Liver (tissue), 8 donors: ENCODE measurements at regions not wholly inside any gene's neighbourhood (a gene's known extent, or its start where the extent isn't known, plus 50 kb on each side); places are given as distances from the start of the nearest gene placed in this dataset.

ENCODE experiments used
- DNase-seq: peaks from one replicate; pipeline ENCODE4 v3.0.0-alpha.2; 2017; ENCODE audit warnings: low spot score
- H3K27ac ChIP-seq, 2 donors: one replicate each; pipeline ENCODE4 v1.7.0; 2013; ENCODE audit warnings: inconsistent platforms in 2 of 2, low read length in 2 of 2, control low read depth in 1 of 2, low read depth in 1 of 2, mild to moderate bottlenecking in 1 of 2
- H3K27me3 ChIP-seq, 4 donors: one replicate each; pipeline versions ENCODE4 v1.6.1 to v1.7.0; 2013; ENCODE audit warnings: low read length in 3 of 4, inconsistent platforms in 1 of 4, mild to moderate bottlenecking in 1 of 4, moderate library complexity in 1 of 4; ENCODE audit not compliant: control insufficient read depth in 4 of 4, insufficient read depth in 4 of 4
- H3K36me3 ChIP-seq, 4 donors: one replicate each; pipeline versions ENCODE4 v1.6.1 to v1.7.0; 2013; ENCODE audit warnings: low read length in 3 of 4, mild to moderate bottlenecking in 3 of 4, low read depth in 1 of 4, moderate library complexity in 1 of 4; ENCODE audit not compliant: control insufficient read depth in 4 of 4, insufficient read depth in 3 of 4
- H3K4me1 ChIP-seq, 4 donors: one replicate each; pipeline versions ENCODE4 v1.6.1 to v1.7.0; 2013; ENCODE audit warnings: low read length in 3 of 4, mild to moderate bottlenecking in 3 of 4, moderate library complexity in 1 of 4; ENCODE audit not compliant: control insufficient read depth in 4 of 4, insufficient read depth in 4 of 4
- H3K4me3 ChIP-seq, 3 donors: one replicate each; pipeline versions ENCODE4 v1.6.1 to v1.7.0; 2013; ENCODE audit warnings: low read length in 3 of 3, control low read depth in 1 of 3, low read depth in 1 of 3, mild to moderate bottlenecking in 1 of 3
- H3K9ac ChIP-seq, 2 donors: one replicate each; pipeline ENCODE4 v1.7.0; 2013; ENCODE audit warnings: low read length in 2 of 2, mild to moderate bottlenecking in 2 of 2, moderate library complexity in 2 of 2, control low read depth in 1 of 2, low read depth in 1 of 2
- H3K9me3 ChIP-seq, 4 donors: one replicate each; pipeline versions ENCODE4 v1.6.1 to v1.7.0; 2013; ENCODE audit warnings: low read length in 3 of 4; ENCODE audit not compliant: control insufficient read depth in 4 of 4
- EGR1 ChIP-seq, 2 donors: IDR thresholded peaks; 2 replicates each; pipeline ENCODE4 v1.6.1; 2016 to 2018; ENCODE audit warnings: antibody characterized with exemption in 2 of 2, low read depth in 2 of 2
- FOXA1 ChIP-seq: IDR thresholded peaks from 2 replicates; pipeline ENCODE4 v1.6.1; 2016; ENCODE audit warnings: antibody characterized with exemption
- FOXA2 ChIP-seq: IDR thresholded peaks from 2 replicates; pipeline ENCODE4 v1.6.1; 2016; ENCODE audit warnings: antibody characterized with exemption
- GABPA ChIP-seq, 2 donors: IDR thresholded peaks in 1 of 2; conservative IDR thresholded peaks in 1 of 2; 2 replicates each; pipeline ENCODE4 v1.6.1; 2016; ENCODE audit warnings: antibody characterized with exemption in 2 of 2, mild to moderate bottlenecking in 1 of 2, moderate library complexity in 1 of 2
- HNF4A ChIP-seq, 2 donors: conservative IDR thresholded peaks; 2 replicates each; pipeline ENCODE4 v1.6.1; 2016; ENCODE audit warnings: antibody characterized with exemption in 2 of 2, mild to moderate bottlenecking in 2 of 2
- HNF4G ChIP-seq: IDR thresholded peaks from 2 replicates; pipeline ENCODE4 v1.6.1; 2016; ENCODE audit warnings: antibody characterized with exemption
- JUND ChIP-seq, 2 donors: IDR thresholded peaks; 2 replicates each; pipeline ENCODE4 v1.6.1; 2016; ENCODE audit warnings: antibody characterized with exemption in 2 of 2
- NR2F2 ChIP-seq: IDR thresholded peaks from 2 replicates; pipeline ENCODE4 v1.6.1; 2016; ENCODE audit warnings: antibody characterized with exemption
- RAD21 ChIP-seq, 2 donors: IDR thresholded peaks; 2 replicates each; pipeline ENCODE4 v1.6.1; 2016; ENCODE audit warnings: antibody characterized with exemption in 2 of 2, mild to moderate bottlenecking in 2 of 2
- RXRA ChIP-seq, 2 donors: IDR thresholded peaks; 2 replicates each; pipeline ENCODE4 v1.6.1; 2017 to 2018; ENCODE audit warnings: antibody characterized with exemption in 2 of 2, mild to moderate bottlenecking in 1 of 2
- SP1 ChIP-seq: IDR thresholded peaks from 2 replicates; pipeline ENCODE4 v1.6.1; 2018; ENCODE audit warnings: antibody characterized with exemption, mild to moderate bottlenecking
- TAF1 ChIP-seq: conservative IDR thresholded peaks from 2 replicates; pipeline ENCODE4 v1.6.1; 2016; ENCODE audit warnings: antibody characterized with exemption, mild to moderate bottlenecking
- YY1 ChIP-seq: IDR thresholded peaks from 2 replicates; pipeline ENCODE4 v1.6.1; 2016; ENCODE audit warnings: antibody characterized with exemption, mild to moderate bottlenecking
- WGBS: extraction: QIAGEN DNeasy Blood & Tissue Kit; methylation state at CpG from one replicate; pipeline ENCODE4 v1.1.7; 2013; 5-methylcytosine and 5-hydroxymethylcytosine counted together
- TF ChIP-seq, protein P1 (sequence below): fragments of 150-350 bp; IDR thresholded peaks from 2 replicates; pipeline ENCODE4 v1.5.1; 2017; ENCODE audit warnings: improper control_type of control experiment, low read depth, low read length; ENCODE audit not compliant: missing input control
- TF ChIP-seq, protein P2 (sequence below): IDR thresholded peaks from 2 replicates; pipeline ENCODE4 v1.6.1; 2016; ENCODE audit warnings: antibody characterized with exemption
- TF ChIP-seq, protein P3 (sequence below): IDR thresholded peaks from 2 replicates; pipeline ENCODE4 v1.6.1; 2016; ENCODE audit warnings: antibody characterized with exemption
- TF ChIP-seq, protein P4 (sequence below): IDR thresholded peaks from 2 replicates; pipeline ENCODE4 v1.6.1; 2016; ENCODE audit warnings: antibody characterized with exemption, mild to moderate bottlenecking
- TF ChIP-seq, protein P5 (sequence below): IDR thresholded peaks from 2 replicates; pipeline ENCODE4 v1.6.1; 2016; ENCODE audit warnings: antibody characterized with exemption
- donor health status: healthy.
- donor health status: healthy.
- donor health status: healthy.
- donor health status: healthy.
- donor health status: healthy.

DNA sequence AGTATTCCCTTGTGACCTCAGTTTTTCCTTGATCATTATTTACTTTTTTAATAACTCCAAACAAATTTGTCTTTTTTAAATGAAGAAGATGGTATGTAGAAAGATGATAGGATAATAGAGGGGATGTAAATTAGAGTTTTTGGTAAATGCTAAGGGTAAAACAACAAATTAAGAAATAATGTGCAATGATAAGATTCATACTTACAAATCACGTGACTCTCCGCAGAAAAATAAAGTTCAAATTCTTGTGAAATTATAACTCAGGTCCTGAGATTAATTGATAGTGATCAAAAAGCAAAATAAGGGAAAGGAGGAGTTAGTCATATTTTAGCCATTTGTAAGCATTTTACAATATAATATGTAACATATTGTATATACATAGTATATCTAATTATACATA lies 304.1 kb upstream of the KCNH7 start:
- Histone ChIP-seq H3K36me3 (no peaks in the 10 kb centered on the region), H3K27ac (no peak overlapping the region), H3K4me3 (no peak overlapping the region), H3K27me3 (no peaks in the 10 kb centered on the region), H3K9ac (no peak overlapping the region), H3K4me1 (no peaks in the 10 kb centered on the region), H3K9me3 (peaks cover 0 to 6% (median 2%) of the 10 kb centered on the region in 4 donors)
- TF ChIP-seq HNF4A (conservative IDR thresholded peaks at IDR 0.05) (no peak), FOXA2 (no peak), YY1 (no peak), GABPA (IDR thresholded peaks at IDR 0.05 in 1 of 2, conservative IDR thresholded peaks at IDR 0.05 in 1 of 2) (no peak), RAD21 (IDR thresholded peaks at IDR 0.05) (no peak), RXRA (IDR thresholded peaks at IDR 0.05) (no peak), EGR1 (IDR thresholded peaks at IDR 0.05; ENCODE audit: low read depth in 2 of 2) (no peak), HNF4G (no peak), SP1 (no peak), NR2F2 (no peak), JUND (IDR thresholded peaks at IDR 0.05) (no peak), TAF1 (no peak), FOXA1 (no peak)
- TF ChIP-seq, protein P1, sequence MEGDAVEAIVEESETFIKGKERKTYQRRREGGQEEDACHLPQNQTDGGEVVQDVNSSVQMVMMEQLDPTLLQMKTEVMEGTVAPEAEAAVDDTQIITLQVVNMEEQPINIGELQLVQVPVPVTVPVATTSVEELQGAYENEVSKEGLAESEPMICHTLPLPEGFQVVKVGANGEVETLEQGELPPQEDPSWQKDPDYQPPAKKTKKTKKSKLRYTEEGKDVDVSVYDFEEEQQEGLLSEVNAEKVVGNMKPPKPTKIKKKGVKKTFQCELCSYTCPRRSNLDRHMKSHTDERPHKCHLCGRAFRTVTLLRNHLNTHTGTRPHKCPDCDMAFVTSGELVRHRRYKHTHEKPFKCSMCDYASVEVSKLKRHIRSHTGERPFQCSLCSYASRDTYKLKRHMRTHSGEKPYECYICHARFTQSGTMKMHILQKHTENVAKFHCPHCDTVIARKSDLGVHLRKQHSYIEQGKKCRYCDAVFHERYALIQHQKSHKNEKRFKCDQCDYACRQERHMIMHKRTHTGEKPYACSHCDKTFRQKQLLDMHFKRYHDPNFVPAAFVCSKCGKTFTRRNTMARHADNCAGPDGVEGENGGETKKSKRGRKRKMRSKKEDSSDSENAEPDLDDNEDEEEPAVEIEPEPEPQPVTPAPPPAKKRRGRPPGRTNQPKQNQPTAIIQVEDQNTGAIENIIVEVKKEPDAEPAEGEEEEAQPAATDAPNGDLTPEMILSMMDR, result no peak
- TF ChIP-seq, protein P2, sequence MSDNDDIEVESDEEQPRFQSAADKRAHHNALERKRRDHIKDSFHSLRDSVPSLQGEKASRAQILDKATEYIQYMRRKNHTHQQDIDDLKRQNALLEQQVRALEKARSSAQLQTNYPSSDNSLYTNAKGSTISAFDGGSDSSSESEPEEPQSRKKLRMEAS, result no peak
- TF ChIP-seq, protein P3, sequence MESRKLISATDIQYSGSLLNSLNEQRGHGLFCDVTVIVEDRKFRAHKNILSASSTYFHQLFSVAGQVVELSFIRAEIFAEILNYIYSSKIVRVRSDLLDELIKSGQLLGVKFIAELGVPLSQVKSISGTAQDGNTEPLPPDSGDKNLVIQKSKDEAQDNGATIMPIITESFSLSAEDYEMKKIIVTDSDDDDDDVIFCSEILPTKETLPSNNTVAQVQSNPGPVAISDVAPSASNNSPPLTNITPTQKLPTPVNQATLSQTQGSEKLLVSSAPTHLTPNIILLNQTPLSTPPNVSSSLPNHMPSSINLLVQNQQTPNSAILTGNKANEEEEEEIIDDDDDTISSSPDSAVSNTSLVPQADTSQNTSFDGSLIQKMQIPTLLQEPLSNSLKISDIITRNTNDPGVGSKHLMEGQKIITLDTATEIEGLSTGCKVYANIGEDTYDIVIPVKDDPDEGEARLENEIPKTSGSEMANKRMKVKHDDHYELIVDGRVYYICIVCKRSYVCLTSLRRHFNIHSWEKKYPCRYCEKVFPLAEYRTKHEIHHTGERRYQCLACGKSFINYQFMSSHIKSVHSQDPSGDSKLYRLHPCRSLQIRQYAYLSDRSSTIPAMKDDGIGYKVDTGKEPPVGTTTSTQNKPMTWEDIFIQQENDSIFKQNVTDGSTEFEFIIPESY, result no peak
- TF ChIP-seq, protein P4, sequence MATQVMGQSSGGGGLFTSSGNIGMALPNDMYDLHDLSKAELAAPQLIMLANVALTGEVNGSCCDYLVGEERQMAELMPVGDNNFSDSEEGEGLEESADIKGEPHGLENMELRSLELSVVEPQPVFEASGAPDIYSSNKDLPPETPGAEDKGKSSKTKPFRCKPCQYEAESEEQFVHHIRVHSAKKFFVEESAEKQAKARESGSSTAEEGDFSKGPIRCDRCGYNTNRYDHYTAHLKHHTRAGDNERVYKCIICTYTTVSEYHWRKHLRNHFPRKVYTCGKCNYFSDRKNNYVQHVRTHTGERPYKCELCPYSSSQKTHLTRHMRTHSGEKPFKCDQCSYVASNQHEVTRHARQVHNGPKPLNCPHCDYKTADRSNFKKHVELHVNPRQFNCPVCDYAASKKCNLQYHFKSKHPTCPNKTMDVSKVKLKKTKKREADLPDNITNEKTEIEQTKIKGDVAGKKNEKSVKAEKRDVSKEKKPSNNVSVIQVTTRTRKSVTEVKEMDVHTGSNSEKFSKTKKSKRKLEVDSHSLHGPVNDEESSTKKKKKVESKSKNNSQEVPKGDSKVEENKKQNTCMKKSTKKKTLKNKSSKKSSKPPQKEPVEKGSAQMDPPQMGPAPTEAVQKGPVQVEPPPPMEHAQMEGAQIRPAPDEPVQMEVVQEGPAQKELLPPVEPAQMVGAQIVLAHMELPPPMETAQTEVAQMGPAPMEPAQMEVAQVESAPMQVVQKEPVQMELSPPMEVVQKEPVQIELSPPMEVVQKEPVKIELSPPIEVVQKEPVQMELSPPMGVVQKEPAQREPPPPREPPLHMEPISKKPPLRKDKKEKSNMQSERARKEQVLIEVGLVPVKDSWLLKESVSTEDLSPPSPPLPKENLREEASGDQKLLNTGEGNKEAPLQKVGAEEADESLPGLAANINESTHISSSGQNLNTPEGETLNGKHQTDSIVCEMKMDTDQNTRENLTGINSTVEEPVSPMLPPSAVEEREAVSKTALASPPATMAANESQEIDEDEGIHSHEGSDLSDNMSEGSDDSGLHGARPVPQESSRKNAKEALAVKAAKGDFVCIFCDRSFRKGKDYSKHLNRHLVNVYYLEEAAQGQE, result no peak
- TF ChIP-seq, protein P5, sequence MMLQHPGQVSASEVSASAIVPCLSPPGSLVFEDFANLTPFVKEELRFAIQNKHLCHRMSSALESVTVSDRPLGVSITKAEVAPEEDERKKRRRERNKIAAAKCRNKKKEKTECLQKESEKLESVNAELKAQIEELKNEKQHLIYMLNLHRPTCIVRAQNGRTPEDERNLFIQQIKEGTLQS, result no peak
- 94% methylated on average over 2 of the region's 2 CpGs for WGBS
- DNase-seq, result no peak
